Smooth muscle cell of the brain vasculature (primary cell): ENCODE measurements at regions not wholly inside any gene's neighbourhood (a gene's known extent, or its start where the extent isn't known, plus 50 kb on each side); places are given as distances from the start of the nearest gene placed in this dataset.
"Not testable (repeated sequence)": the region's sequence is repeated elsewhere in the genome, so short reads cannot be mapped to it uniquely, and the experiment has no call there.

Source experiments
- DNase-seq: peaks from one replicate; pipeline ENCODE4 v3.0.0-alpha.2; 2012; ENCODE audit warnings: low read depth, low spot score

GRCh38 chr14:71430678-71431376 lies 501.4 kb upstream of the RGS6 start:
- no peak for DNase-seq

DNA sequence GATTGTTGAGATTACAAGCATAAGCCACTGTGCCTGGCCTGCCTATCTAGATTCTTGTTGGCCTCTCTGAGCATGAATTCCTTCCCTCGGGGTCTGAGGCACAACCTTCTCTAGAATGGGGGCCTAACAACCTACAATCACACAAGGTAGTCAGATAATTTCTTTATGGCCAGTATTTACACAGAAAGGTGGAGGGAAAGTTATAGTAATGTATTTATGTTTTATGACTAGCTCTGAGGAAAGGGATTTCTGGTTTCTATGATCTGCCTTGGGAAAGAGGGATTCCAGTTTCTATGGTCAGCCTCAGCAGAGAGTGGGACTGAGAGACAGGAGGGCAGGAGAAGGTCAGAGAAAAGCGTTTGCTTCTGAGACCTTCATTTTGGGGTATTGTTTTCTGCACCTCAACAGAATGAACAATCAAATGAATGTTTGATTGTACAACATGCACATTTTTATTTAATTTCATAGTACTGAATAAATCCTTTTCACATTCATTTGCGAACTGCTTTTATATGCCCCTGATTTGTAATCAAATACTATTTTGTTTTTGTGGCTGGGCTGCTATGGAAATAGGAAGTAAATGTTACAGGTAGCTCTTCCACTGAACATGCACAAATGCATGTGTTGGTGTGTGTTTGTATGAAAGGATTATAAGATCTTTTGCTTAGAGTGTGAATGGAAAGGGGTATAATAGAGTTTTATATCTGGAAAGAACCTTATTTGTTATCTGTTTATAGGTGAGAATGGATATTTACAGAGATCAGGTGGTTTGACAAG lies 499.7 kb upstream of the RGS6 start:
- no peak for DNase-seq

DNA sequence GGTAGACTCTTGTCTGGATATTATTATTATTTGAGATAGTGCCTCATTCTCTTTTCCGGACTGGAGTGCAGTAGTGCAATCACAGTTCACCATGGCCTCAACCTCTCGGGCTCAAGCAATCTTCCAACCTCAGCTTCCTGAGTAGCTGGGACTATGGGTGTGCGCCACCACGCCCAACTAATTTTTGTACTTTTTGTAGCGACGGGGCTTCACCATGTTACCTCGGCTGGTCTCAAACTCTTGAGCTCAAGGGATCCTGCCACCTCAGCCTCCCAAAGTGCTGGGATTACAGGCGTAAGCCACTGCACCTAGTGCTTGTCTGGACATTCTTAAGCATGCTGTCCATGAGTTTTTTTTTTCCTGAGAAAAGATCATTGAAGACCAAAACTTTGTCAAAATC lies 498.9 kb upstream of the RGS6 start:
- no peak for DNase-seq

DNA sequence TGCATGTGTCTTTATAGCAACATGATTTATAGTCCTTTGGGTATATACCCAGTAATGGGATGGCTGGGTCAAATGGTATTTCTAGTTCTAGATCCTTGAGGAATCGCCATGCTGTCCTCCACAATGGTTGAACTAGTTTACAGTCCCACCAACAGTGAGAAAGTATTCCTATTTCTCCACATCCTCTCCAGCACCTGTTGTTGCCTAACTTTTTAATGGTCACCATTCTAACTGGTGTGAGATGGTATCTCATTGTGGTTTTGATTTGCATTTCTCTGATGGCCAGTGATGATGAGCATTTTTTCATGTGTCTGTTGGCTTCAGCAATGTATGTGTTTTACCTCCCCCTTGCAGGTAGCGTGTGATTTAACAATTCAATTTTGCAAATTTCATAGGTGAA lies 496.6 kb upstream of the RGS6 start:
- DNase-seq, result not testable (repeated sequence)

GRCh38 chr14:71437870-71438269 lies 494.4 kb upstream of the RGS6 start:
- no peak for DNase-seq

DNA sequence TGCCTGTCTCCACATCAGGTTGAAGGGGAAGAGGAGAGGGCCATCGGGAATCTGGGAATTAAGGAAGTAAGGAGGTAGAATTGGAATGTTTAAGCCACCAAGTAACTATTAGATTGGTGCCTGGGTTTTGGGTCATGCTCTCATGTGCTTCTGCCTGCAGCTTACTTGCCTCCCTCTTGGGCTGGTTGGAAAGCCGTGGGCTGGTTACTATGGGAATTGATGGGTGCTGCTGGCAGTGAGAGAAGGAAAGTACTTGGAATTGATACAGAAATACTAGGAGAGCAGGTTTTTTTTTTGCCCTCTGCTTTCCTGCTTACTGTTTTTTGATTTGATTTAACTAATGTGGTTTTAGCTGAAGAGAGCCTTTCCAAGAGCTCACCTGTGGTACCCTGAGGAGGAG lies 493.5 kb upstream of the RGS6 start:
- DNase-seq, result no peak

- DNase-seq, result no peak
Observed at GRCh38 chr14:71441126-71441525, 491.1 kb upstream of the RGS6 start.

- DNase-seq, result no peak
Observed at GRCh38 chr14:71444030-71444822, 488.0 kb upstream of the RGS6 start.

GRCh38 chr14:71448431-71449315 lies 483.6 kb upstream of the RGS6 start:
- no peak for DNase-seq

DNA sequence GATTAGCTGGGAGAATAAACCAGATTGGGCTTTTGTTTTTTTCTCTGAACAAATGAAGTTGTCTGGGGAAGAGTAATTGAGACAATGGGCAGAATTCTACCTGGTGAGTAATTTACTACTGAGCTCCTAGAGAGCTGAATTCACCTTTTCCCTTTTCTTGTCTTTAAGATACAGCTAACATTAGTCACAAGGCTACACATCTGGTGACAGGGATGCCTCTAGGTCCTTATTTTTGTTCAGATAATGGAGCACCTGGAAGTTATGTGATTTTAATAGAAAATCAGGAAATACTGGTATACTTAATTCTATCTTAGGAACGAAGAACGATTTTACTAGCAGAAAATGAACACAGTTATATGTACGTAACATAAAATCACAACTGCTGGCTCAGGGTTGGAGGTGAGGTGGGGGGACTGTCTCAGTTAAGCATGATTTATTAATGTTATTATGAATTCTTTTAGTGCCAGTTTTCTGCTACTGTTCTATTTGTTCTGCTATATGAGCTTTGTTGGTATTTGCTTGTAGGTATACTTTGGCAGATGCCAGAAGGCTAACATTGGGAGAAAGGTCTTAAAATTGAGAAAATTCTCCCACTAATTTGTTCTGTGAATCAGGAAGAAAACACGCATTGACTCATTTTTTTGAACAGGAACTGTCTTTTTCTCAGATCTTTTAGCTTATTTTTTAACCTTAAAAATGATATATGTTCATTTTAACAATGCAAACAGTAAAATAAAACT lies 482.7 kb upstream of the RGS6 start:
- no peak for DNase-seq

DNA sequence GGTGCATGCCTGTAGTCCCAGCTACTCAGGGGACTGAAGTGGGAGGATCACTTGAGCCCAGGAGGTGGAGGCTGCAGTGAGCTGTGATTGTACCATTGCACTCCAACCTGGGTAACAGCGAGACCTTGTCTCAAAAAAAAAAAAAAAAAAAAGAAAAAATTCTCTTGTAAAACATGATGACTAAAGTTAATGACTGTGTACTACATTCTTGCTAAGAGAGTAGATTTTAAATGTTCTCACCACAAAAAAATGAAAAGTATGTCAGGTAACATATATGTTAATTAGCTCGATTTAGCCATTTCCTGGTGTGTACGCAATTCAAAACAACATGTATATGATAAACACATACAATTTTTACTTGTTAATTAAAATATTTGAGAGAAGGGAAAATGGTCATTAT lies 480.7 kb upstream of the RGS6 start:
- DNase-seq, result no peak

- no peak for DNase-seq
Observed at GRCh38 chr14:71452539-71452938, 479.7 kb upstream of the RGS6 start.

DNA sequence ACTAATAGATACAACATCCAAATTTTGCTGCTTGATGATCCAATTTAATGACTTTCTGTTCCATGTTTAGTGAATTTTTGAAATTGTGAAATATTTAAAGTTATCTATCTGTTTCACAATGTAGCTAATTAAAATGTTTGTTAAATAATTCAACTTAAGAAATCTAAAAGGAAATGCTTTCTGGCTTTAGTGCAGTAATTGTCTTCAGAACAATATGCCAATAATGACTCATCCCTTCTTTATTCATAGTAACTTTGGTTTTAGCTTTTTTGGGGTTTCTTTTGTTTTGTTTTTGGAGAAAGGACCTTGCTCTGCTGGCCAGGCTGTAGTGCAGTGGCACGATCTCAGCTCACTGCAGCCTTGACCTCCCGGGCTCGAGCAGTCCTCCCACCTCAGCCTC lies 479.2 kb upstream of the RGS6 start:
- DNase-seq, result no peak

DNA sequence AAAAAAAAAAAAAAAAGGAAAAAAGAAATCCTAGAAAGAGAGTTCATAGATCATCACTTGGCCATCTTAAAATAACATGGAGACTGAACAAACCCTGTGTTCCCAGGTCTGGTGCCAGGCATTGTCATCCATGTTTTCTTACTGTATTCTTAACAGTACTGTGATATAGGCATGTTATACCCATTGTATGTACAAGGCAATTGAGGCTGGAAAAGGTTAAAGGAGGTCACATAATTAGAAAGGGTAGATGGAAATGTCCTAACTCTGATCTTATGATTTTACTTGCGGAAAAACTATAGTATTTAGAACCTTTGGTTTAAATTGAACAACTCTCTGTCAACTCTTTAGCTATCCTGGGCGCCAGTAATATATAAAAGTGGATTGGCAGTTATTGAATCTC lies 478.2 kb upstream of the RGS6 start:
- DNase-seq, result no peak

DNA sequence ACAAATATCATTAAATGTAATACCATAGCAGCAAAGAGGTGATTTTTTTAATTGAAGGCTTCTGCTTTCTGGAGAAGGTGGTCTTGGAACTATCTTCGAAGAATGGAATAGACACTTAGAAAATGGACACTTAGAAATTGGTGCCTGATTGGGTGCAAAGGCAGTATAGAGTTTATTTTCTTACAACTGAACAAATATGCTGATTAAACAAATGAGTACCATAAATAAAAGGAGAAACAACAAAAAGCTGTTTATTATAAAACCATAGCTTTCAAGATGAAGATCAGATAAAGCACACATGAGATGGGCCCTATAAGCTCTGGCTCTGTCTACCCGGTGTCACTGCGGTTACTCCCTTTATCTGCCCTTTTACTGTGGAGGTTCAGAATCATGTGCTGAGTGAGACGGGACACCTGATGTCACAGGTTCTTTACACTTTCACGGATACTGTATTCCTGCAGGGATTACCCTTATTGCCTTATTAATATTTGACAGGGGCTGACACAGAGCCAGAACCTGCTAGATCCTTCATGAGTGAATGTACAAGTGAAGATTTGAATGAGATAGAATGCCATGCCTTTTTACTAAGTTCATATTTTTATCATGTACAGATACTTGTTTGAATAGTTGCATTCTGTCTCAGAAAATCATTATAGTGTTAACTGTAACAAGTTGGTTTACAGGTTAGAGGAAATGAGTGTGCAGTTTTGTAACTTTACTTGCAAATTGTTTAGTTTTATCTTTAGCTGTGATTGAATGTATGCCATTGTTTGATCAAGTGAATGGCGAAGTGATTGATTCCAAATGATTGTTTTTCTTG lies 477.5 kb upstream of the RGS6 start:
- no peak for DNase-seq

DNA sequence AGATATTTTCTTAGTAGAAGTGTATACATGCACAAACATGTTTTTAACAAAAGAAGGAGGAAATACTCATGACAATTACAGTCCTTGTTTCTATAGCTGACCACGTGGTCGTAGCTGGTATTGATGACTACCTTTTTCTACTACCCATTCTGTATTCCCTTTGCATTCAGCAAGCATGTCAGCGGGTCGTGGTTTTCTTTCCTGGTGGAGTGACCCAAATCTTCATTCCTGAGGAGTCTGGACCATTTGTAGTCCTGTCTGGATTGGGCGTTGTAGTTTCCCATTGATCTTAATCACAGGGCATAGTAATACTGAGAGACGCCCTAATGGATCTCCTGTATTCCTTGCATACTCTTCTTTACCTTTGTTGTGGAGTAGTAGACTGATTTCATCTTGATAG lies 472.1 kb upstream of the RGS6 start:
- DNase-seq, result no peak

DNA sequence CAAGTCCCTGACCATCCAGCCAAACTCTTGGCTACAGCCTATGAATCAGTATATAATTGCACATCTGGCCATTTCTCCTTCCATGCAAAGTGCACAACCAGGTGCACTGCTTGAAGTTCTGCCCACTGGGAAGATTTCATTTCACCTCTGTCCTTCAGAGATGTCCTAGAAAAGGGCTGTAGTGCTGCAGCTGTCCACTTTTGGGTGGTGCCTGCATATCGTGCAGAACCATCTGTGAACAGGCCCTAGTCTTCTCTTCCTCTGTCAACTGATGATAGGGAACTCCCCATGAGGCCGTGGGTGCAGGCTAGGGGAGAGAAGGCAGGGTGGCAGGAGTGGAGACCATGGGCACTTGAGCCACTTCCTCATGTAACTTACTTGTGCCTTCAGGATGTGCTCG lies 470.6 kb upstream of the RGS6 start:
- not testable (repeated sequence) for DNase-seq

DNA sequence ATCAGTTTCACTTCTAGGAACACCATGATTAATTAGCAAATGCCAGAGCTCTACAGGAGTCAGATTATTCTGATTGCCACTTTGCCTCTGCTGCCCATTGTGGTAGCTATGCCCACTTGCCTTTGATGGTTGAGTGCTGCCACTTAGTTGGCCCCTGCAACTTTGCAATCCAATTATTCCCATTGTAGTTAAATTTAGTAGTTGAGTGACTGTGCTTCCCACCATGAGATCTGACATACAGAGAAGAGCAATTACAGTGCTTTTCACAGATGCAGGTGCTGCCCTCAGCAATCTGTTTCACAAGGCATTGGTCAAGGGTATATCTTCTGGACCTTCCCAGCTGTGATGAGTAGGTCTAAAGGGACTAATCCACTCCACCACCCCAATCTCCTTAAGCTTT lies 468.4 kb upstream of the RGS6 start:
- DNase-seq, result no peak

DNA sequence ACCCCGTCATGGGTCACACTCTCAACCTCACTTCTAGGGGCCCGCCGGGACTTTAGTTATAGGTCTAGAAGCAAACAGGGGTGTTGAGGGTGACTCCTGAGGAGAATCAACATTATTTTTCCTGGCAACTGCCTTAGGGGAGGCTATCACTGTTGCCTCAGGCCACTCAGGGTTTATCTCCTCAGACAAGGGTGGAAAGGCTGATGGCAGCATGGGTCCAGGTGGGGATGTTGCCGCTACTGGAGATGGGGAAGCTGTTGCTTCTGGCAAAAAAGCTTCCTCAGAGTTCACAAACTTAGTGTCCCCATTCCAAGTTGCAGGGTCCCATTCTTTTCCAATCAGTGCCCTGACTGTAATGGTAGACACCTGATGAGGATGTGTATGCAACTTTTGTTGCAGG lies 467.4 kb upstream of the RGS6 start:
- no peak for DNase-seq

- DNase-seq, result no peak
Observed at GRCh38 chr14:71465316-71465715, 466.9 kb upstream of the RGS6 start.
